ENCODE measurements at regions not wholly inside any gene's neighbourhood (a gene's known extent, or its start where the extent isn't known, plus 50 kb on each side); places are given as distances from the start of the nearest gene placed in this dataset.
"Not testable (repeated sequence)": the region's sequence is repeated elsewhere in the genome, so short reads cannot be mapped to it uniquely, and the experiment has no call there.

DNA sequence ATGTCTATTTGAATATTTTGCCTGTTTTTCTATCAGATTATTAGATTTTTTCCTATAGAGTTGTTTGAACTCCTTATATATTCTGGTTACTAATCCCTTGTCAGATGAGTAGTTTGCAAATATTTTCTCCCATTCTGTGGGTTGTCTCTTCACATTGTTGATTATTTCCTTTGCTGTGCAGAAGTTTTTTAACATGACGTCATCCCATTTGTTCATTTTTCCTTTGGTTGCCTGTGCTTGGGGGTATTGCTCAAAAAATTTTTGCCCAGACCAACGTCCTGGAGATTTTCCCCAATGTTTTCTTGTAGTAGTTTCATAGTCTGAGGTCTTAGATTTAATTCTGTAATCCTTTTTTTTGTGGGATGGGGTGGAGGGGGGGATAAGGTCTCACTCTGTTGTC, 168.7 kb upstream of the NFIA start:
- H3K4me1 ChIP-seq (ENCODE audit: control insufficient read depth, insufficient read depth, low read length); H3K4me3 ChIP-seq (ENCODE audit: low read length); H3K27me3 ChIP-seq (ENCODE audit: control insufficient read depth, insufficient read depth); ATAC-seq; intact Hi-C loops (cut with DNase I); H3K27ac ChIP-seq (ENCODE audit: low read length); H3K9me3 ChIP-seq (ENCODE audit: control insufficient read depth, low read length); DNase-seq: not testable (repeated sequence)
- 71% methylated on average over 2 of the region's 2 CpGs for WGBS

DNA sequence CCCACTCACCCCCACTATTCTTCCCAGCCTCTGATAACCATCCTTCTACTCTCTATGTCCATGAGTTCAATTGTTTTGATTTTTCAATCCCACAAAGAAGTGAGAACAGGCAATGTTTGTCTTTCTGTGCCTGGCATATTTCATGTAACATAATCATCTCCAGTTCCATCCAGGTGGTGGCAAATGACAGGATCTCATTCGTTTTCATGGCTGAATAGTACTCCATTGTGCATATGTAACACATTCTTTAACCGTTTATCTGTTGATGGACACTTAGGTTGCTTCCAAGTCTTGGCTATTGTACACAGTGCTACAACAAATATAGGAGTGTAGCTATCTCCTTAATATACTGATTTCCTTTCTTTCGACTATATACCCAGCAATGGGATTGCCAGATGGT, 169.3 kb upstream of the NFIA start:
- Histone ChIP-seq H3K4me1 (ENCODE audit: control insufficient read depth, insufficient read depth, low read length) (peaks cover 6% of the 10 kb centered on the region), H3K27me3 (ENCODE audit: control insufficient read depth, insufficient read depth) (no peaks in the 10 kb centered on the region), H3K4me3 (ENCODE audit: low read length) (no peak overlapping the region), H3K27ac (ENCODE audit: low read length) (no peak overlapping the region), H3K9me3 (ENCODE audit: control insufficient read depth, low read length) (no peaks in the 10 kb centered on the region)
- 64% methylated on average over 3 of the region's 3 CpGs for WGBS
- ATAC-seq, result no peak
- DNase-seq, result no peak
- intact Hi-C loops (cut with DNase I), result no loop called here

DNA sequence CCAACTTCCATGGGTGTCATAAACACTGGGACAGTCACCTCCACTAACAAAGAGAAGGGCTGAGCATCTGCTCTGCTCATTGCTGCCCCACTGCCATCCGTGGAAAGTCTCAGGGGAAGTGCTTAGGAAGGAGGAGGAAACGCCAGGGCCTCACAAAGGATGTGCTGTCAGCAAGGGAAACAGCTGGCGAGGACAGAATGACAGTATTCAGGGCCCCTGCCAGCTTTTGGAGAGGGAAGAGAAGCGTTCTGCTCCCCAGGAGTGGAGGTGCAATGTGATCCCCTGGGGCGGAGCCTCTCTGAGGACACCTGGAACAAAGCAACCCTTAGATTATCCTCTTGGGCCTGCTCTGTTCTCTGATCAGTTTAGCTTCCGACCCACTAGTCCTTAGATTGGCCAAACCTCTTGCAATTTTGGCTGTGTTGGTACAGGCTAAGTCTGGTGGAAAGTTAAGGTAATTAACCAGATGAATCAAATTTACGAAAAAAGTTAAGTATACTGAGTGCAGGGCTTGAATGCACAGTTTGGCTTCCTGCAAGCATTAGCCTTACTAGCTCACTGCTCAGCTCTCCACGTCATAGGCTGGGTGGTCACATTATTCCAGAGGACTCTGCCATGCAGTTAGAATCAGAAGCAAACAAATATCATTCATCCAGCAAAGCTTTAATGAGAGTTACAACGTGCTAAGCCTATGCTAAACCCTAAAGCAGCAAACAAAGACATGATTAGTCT, 170.2 kb upstream of the NFIA start:
- DNase-seq (peak; percentile 49 to 81 (median 75)), ATAC-seq (peak; percentile 85 to 86)
- Histone ChIP-seq H3K27ac (ENCODE audit: low read length) (peak overlapping the region; percentile 48), H3K9me3 (ENCODE audit: control insufficient read depth, low read length) (no peaks in the 10 kb centered on the region), H3K4me1 (ENCODE audit: control insufficient read depth, insufficient read depth, low read length) (peaks cover 6% of the 10 kb centered on the region), H3K4me3 (ENCODE audit: low read length) (no peak overlapping the region), H3K27me3 (ENCODE audit: control insufficient read depth, insufficient read depth) (no peaks in the 10 kb centered on the region)
- 32% methylated on average over 9 of the region's 9 CpGs for WGBS
- intact Hi-C loops (cut with DNase I), result no loop called here

DNA sequence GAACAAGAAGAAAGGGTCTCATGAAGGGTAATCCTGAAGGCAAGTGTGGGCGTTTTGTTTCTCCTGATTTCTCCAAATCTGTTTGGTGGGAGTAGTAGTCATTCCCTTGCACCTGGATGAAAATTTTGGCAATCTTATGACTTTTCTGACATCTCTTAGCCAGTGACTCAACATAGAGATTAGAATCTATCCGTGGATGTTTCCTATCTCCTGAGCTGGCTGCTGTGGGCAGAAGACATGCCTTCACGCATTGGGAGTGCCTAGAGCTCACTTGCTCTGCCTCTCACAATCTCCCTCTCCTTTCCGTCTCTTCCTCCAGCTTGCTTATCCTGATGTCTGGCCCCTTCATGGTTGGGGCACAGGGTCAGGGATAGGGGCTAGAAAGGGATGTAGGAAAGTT, 174.2 kb upstream of the NFIA start:
- Histone ChIP-seq H3K9me3 (ENCODE audit: control insufficient read depth, low read length) (no peaks in the 10 kb centered on the region), H3K27ac (ENCODE audit: low read length) (no peak overlapping the region), H3K4me1 (ENCODE audit: control insufficient read depth, insufficient read depth, low read length) (peaks cover 9% of the 10 kb centered on the region), H3K27me3 (ENCODE audit: control insufficient read depth, insufficient read depth) (no peaks in the 10 kb centered on the region), H3K4me3 (ENCODE audit: low read length) (no peak overlapping the region)
- WGBS, result 67% methylated on average over 4 of the region's 4 CpGs
- intact Hi-C loops (cut with DNase I), result no loop called here
- no peak for DNase-seq
- no peak for ATAC-seq

DNA sequence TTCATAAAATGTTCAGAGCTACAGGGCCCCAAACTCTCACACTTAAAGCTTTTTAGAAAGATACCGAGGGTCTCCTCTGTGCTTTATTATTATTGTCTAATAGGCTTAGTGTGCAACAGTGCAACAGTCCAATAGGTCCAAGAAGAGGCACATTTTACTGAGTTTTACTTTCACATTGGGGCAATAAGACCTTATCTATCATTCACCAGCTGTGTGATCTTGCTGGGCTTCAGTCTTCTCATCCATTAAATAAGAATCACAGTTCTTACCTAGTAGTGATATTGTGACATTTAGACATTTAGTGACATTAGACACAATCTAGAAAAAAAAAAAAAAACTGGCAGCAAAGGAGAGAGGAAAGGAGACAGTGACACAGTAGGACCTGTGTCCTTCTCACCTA, 175.8 kb upstream of the NFIA start:
- no peak for ATAC-seq
- Histone ChIP-seq H3K4me1 (ENCODE audit: control insufficient read depth, insufficient read depth, low read length) (peaks cover 4% of the 10 kb centered on the region), H3K9me3 (ENCODE audit: control insufficient read depth, low read length) (no peaks in the 10 kb centered on the region), H3K27me3 (ENCODE audit: control insufficient read depth, insufficient read depth) (no peaks in the 10 kb centered on the region), H3K27ac (ENCODE audit: low read length) (no peak overlapping the region), H3K4me3 (ENCODE audit: low read length) (no peak overlapping the region)
- WGBS, result 97% methylated on average over 1 of the region's 1 CpG
- DNase-seq, result no peak
- intact Hi-C loops (cut with DNase I), result no loop called here

DNA sequence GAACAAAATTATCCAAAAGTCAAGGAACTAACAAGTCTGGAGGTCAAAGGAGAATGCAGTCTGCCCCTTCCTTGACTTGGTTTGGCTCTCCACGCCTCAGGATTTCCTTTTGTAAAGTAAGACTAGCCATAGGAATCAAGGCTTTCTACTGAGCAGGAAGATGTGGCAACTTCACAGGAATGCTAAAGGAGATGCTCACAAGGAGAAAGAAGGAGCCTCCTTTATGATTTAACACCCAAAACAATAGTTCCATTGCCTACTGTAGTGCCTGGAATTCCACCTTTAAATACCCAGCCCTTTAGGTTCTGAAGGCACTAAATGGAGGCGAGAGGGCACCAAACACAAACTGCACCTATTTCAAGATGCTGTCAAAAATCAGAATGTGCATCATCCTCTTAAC, 176.3 kb upstream of the NFIA start:
- intact Hi-C loops (cut with DNase I), result no loop called here
- H3K27ac ChIP-seq (ENCODE audit: low read length), result no peak overlapping the region
- H3K9me3 ChIP-seq (ENCODE audit: control insufficient read depth, low read length), result no peaks in the 10 kb centered on the region
- DNase-seq, result no peak
- H3K27me3 ChIP-seq (ENCODE audit: control insufficient read depth, insufficient read depth), result no peaks in the 10 kb centered on the region
- 95% methylated on average over 2 of the region's 2 CpGs for WGBS
- no peak overlapping the region for H3K4me3 ChIP-seq (ENCODE audit: low read length)
- H3K4me1 ChIP-seq (ENCODE audit: control insufficient read depth, insufficient read depth, low read length), result peaks cover 3% of the 10 kb centered on the region
- ATAC-seq, result no peak

DNA sequence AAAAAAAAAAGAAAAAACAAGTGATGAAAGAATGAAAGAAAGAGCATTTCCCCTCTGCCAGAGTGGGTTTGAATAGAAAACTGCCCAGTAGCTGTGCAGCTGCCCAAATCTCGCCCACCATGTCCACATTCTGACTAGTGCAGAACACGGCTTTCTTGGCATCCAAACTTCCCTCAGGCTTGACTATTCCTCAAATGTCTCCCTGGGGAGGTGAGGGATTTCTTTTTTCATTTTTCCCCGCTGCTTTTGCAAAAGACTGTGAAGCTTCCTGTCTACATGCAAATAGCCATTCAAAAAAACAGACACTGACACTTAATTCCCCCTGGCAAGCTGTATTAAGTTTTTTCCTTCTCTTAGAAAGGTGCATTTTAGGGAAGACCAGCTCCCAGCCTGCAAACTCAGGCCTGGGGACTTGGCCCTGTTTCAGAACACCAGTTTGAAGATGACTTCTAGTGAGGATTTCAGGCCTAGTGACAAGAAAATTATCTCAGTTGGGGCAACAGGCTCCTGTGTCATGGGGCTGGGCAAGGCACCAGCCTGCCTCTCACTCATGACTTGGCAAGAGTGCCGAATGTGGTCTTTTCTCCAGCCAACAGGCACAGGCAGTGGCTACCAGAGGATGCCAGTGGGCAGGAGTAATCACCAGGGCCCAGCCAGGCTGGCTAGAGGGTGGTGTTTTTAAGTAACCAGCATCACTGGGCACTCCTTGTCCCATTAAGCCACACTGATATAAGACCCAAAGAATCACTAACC, 178.1 kb upstream of the NFIA start:
- WGBS, result 12% methylated on average over 4 of the region's 4 CpGs
- peak overlapping the region; percentile 81 for H3K27ac ChIP-seq (ENCODE audit: low read length)
- peak; percentile 87 to 88 for ATAC-seq
- no peaks in the 10 kb centered on the region for H3K9me3 ChIP-seq (ENCODE audit: control insufficient read depth, low read length)
- peak; percentile 56 to 79 (median 72) for DNase-seq
- intact Hi-C loops (cut with DNase I), result no loop called here
- no peak overlapping the region for H3K4me3 ChIP-seq (ENCODE audit: low read length)
- H3K27me3 ChIP-seq (ENCODE audit: control insufficient read depth, insufficient read depth), result no peaks in the 10 kb centered on the region
- H3K4me1 ChIP-seq (ENCODE audit: control insufficient read depth, insufficient read depth, low read length), result peaks cover 3% of the 10 kb centered on the region

DNA sequence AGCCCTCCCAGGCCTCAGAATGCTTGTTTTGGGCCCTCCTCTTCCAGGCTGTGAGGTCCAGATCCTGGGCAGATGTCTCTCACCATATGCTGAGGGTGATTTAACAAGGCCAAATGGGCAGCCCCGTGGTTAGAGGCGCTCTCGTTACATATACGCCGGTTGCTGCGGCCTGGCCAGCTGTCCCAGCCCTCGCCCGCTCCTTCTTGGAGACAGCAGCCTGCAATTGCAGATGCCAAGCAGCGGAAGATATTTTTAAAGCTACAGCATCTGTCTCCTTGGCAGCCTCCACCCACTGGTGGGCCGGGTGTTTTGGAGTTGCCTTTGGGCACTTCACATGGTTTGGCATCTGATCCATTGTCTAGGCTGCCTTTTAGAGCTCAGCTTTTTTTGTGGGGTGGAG, 178.8 kb upstream of the NFIA start:
- WGBS, result 46% methylated on average over 10 of the region's 10 CpGs
- peaks cover 3% of the 10 kb centered on the region for H3K4me1 ChIP-seq (ENCODE audit: control insufficient read depth, insufficient read depth, low read length)
- H3K9me3 ChIP-seq (ENCODE audit: control insufficient read depth, low read length), result no peaks in the 10 kb centered on the region
- H3K27ac ChIP-seq (ENCODE audit: low read length), result peak overlapping the region; percentile 97
- intact Hi-C loops (cut with DNase I), result no loop called here
- H3K27me3 ChIP-seq (ENCODE audit: control insufficient read depth, insufficient read depth), result no peaks in the 10 kb centered on the region
- H3K4me3 ChIP-seq (ENCODE audit: low read length), result no peak overlapping the region
- DNase-seq (peak; percentile 68 to 90 (median 88)), ATAC-seq (peak; percentile 85 to 87)

DNA sequence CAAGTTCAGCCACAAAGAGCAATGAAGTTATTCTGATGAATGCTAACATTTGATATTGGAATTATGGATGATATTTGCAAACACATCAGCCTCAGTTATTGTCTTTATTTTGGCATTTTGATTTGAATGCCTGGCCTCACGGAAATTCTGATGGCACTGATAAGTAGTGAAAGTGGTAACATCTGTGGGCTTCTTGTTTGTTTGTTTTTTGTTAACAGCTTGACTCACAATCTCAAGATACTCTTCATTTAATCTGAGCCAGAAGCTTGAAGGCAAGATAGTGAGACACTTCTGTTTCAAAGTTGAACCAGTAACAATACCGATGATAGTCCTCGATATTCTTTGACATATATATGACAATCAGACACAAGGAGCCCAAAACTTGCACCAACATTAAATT, 182.9 kb upstream of the NFIA start:
- Histone ChIP-seq H3K4me3 (ENCODE audit: low read length) (no peak overlapping the region), H3K9me3 (ENCODE audit: control insufficient read depth, low read length) (no peaks in the 10 kb centered on the region), H3K27me3 (ENCODE audit: control insufficient read depth, insufficient read depth) (no peaks in the 10 kb centered on the region), H3K27ac (ENCODE audit: low read length) (no peak overlapping the region), H3K4me1 (ENCODE audit: control insufficient read depth, insufficient read depth, low read length) (peaks cover under 1% of the 10 kb centered on the region)
- no peak for DNase-seq
- no peak for ATAC-seq
- 43% methylated on average over 3 of the region's 3 CpGs for WGBS
- intact Hi-C loops (cut with DNase I), result no loop called here

DNA sequence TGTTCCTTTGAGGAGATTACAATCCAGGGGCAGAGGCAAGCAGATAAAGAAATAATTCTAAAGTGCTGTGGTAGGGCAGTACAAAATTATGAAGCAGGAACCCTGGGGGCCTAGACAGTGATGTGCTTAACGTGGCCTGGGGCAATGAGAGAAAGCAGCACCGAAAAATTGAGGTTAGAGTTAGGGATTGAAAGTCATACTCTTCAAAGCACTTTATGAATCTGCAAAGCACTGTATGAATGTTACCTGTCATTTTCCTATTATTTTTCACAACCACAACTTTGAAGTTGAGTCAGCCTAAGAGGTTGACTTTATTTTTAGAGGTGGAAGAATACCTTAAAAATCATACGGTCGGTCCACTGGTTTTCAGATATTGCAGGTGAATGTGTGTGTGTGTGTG, 183.4 kb upstream of the NFIA start:
- Histone ChIP-seq H3K9me3 (ENCODE audit: control insufficient read depth, low read length) (no peaks in the 10 kb centered on the region), H3K27ac (ENCODE audit: low read length) (no peak overlapping the region), H3K27me3 (ENCODE audit: control insufficient read depth, insufficient read depth) (no peaks in the 10 kb centered on the region), H3K4me1 (ENCODE audit: control insufficient read depth, insufficient read depth, low read length) (no peaks in the 10 kb centered on the region), H3K4me3 (ENCODE audit: low read length) (no peak overlapping the region)
- intact Hi-C loops (cut with DNase I), result no loop called here
- ATAC-seq (no peak), DNase-seq (no peak)
- 74% methylated on average over 4 of the region's 4 CpGs for WGBS

DNA sequence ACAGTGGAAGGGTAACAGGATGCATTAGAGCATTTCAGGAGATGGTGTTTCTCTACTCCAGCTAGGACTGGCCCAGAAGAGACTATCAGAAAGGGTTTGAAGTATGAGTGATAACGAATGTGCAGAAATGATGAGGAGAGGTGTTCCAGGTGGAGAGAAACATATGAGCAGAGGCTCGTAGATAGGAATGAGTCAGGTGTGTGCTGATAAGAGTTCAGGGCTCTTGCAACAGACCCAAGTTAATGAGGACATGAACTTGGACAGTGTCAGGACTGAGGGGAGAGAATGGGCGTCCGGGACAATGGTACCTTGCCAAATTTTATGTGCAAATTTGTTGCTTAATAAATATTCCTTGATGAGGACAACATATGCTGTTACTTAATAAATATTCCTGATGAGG, 183.9 kb upstream of the NFIA start:
- H3K4me1 ChIP-seq (ENCODE audit: control insufficient read depth, insufficient read depth, low read length), result no peaks in the 10 kb centered on the region
- no peak overlapping the region for H3K4me3 ChIP-seq (ENCODE audit: low read length)
- intact Hi-C loops (cut with DNase I), result no loop called here
- ATAC-seq (no peak), DNase-seq (no peak)
- H3K9me3 ChIP-seq (ENCODE audit: control insufficient read depth, low read length), result no peaks in the 10 kb centered on the region
- no peak overlapping the region for H3K27ac ChIP-seq (ENCODE audit: low read length)
- 53% methylated on average over 4 of the region's 4 CpGs for WGBS
- no peaks in the 10 kb centered on the region for H3K27me3 ChIP-seq (ENCODE audit: control insufficient read depth, insufficient read depth)
